ENCODE measurements at regions not wholly inside any gene's neighbourhood (a gene's known extent, or its start where the extent isn't known, plus 50 kb on each side); places are given as distances from the start of the nearest gene placed in this dataset.
"Not testable (repeated sequence)": the region's sequence is repeated elsewhere in the genome, so short reads cannot be mapped to it uniquely, and the experiment has no call there.

DNA sequence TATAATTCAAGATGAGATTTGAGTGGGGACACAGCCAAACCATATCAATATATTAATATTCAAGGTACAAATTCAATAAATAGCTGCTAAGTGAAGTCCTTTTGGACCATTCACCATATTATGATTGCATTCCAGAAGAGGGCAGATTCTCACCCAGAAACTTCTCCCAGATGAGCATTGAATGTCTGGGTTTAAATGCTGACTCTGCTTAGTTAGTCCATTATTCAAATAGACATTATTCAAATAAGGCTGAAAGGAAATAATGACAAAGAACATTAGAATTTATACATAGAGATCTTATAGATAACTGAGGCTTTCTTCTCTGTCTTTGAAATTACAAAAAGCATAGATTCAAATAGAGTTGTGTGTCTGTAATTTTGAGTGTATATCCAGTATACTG is 579.4 kb upstream of the SLC8A1 start:
- in situ Hi-C loops (cut with MboI; ENCODE audit: low sequenced_read_pairs) = no loop called here

DNA sequence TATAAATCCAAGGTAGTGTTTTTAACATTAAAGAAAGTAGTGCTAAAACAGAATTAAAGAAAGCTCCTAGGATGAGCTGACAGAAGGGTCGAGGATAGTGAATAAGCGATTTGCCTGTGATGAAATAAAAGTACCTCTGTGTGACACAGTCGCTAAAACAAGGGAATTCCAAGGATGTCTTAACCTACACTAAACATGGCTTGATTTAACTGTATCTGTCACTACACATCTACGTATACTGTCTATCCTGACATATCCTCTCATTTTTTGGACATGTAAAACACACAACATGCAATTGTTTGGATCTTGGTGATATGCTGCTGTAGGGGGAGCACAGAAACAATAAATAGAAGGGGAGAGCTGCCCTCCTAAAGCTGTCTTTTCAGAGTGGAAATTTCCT is 580.8 kb upstream of the SLC8A1 start:
- in situ Hi-C loops (cut with MboI; ENCODE audit: low sequenced_read_pairs) = no loop called here

DNA sequence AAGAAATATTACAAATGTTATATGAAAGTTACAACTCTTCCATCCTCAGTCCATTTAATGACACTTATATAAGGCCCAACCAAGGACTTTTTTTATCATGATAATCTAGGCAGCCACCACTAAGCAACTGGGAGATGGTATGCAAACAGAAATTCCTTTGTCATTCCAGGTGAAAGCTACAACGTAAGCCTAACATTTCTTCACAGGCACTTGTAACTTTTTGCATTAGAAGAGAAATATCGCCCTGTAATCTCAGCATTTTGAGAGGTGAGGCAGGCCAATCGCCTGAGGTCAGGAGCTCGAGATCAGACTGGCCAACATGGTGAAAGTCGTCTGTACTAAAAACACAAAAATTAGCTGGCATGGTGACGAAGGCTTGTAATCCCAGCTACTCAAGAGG is 581.2 kb upstream of the SLC8A1 start:
- in situ Hi-C loops (cut with MboI; ENCODE audit: low sequenced_read_pairs) = no loop called here

DNA sequence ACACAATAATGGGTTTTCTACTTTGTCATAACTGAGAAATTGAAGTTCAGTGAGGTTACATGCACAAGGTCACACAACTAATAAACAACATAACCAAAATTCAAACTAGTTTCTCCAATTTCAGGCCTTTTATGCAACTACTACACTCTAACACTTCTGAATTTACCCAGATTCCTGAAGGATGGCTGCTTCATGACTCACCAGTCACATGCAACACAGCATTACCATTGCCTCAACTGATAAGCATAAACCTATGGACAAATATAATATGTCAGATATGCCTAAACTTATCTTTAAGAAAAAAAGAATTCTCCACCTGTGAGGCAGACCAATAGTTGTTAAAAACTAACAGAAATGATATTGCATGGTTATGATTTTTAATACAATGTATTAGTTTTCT is 586.5 kb upstream of the SLC8A1 start:
- in situ Hi-C loops (cut with MboI; ENCODE audit: low sequenced_read_pairs) = no loop called here

DNA sequence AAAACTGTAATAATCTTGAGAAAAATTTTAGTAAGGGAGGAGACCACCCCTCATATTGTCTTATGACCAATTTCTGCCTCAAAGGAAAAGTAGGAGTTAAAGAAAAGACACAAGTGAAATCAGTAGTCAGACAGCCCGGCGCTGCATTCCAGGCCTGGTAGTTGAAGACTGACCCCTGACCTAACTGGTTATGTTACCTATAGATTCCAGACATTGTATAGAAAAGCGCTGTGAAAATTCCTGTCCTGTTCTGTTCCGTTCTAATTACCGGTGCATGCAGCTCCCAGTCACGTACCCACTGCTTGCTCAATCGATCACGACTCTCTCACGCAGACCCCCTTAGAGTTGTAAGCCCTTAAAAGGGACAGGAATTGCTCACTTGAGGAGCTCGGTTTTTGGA is 587.9 kb upstream of the SLC8A1 start:
- in situ Hi-C loops (cut with MboI; ENCODE audit: low sequenced_read_pairs) = not testable (repeated sequence)

DNA sequence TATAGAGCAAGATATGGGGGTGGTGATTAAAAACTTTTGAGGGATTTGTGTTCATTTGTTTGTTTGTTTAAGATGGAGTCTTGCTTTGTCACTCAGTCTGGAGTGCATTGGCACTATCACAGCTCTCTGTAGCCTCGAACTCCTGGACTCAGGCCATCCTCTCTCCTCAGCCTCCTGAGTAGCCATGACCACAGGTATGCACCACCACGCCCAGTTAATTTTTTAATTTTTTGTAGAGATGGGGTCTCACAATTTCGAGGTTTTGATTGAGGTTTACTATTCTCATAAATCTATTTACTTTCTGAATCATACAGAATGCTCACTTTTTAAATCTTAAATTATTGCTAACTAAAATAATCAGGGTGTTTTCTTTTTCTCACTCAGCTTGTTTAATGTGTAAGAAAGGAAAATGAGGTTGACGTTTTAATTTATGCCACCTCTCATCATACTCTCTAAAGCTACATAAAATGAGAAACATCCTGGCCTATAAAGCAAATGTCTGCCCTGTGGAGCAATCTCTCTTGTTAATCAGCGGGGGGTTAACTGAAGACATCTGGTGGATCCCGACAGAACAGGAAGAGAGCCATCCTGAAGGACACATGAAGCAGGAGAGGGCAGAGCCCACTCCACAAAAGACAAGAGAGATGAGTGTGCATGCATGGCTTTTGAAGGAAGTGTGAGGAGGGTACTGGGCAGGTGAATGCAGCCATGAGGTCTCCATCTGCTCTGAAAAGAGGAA is 589.1 kb upstream of the SLC8A1 start:
- in situ Hi-C loops (cut with MboI; ENCODE audit: low sequenced_read_pairs) = no loop called here

DNA sequence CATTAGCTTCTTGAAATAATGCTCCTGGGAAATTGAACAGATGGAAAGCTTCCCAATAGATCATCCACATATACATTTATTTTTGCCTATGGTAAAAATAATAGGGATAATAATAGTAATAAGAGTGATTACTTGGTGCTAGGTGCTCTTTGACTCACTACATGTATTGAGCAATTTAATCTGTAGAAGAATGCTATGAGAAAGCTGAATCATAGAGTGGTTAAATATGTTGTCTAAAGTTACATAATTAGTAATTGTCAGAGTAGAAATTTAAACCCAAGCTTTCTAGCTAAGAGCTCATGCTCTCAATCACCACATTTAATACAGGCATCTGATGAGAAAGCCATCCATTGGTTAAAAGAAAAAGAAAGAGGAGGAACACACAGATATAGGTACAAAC is 590.5 kb upstream of the SLC8A1 start:
- in situ Hi-C loops (cut with MboI; ENCODE audit: low sequenced_read_pairs) = no loop called here

DNA sequence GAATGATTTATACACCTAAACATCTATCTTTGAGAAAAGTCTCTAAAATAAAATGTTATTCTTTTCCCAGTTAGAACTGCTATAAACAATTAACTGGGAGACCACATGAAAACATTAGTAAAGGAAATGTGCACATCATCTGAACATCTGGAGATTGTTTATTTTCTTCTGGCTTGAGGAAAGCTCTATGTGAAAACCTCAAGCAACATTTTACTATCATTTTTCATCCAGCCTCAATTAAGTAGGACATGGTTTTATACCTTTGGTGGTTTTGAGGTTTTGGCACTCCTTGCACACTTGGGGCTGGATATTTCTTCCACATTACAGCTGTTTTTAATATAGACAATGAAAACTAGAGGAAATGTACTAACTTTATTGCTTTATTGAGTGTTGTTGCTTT is 609.5 kb upstream of the SLC8A1 start:
- in situ Hi-C loops (cut with MboI; ENCODE audit: low sequenced_read_pairs) = no loop called here

DNA sequence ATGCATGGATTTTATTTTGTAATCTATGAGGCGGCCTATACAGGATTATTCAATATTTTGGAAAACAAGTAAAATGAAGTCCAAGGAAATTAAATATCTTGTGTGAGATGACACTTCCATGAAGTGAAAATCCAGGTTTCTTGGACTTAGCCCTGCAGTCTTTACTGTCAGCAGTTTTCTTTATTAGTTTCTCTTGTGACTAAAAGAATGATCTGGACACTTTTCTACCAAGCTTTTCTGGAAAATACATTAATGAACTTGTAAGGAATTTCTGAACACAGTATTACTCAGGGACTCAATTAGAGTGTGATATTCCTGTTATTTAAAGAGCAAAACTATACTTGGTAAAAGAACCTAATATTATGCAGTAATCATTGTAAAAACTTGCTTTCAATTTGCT is 610.4 kb upstream of the SLC8A1 start:
- in situ Hi-C loops (cut with MboI; ENCODE audit: low sequenced_read_pairs) = no loop called here

DNA sequence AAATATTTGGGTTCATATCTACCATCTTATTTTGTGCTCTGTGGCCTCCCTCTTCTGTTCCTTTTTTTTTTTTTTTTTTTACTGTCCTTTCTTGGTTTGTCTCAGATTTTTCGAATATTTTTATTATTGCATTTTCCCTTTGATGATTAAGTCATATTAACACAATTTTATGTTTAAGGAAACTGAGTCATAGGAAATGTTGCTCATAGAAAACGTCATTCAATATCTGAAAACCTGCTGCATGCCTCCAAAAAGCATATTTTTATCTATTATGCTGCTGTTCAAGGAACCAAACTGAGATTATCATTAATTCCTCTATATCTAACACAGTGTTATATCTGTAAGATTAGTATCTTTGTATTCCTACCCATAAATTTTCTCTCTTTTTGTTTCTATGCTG is 614.3 kb upstream of the SLC8A1 start:
- in situ Hi-C loops (cut with MboI; ENCODE audit: low sequenced_read_pairs) = no loop called here

DNA sequence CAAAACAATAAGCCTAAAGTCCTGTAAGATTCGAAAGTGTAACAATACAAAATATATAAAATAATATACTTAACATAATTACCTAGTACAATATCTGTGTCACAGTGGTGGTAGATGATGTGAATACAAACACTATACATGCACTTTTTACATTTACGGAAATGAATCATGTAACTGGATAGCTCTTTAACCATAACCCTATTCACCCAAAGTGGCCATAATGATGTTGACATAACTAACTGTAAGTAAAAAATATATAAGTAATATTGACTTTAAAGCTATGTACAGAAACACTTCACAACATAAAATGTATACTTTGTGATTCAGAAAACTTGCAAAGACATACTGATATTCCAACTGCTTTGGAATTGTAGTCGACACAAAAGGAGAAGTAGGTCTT is 616.9 kb upstream of the SLC8A1 start:
- in situ Hi-C loops (cut with MboI; ENCODE audit: low sequenced_read_pairs) = no loop called here

DNA sequence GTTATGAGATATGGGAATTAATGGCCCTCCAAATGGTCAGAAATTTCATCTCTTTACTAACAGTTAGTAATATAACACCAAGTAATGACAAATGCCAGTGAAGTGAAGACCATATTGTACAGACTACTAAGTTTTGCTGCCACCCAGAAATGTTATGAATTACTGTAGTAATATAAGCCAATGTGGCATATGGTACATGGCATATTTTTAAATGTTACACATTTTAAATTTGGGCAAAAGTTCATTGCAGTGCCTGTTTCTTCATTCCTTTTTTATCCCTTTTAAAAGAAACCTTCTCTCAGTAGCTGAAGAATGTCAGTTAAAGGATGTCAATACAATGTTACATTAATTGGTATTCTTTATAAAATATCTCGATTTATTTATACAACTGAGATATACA is 626.5 kb upstream of the SLC8A1 start:
- in situ Hi-C loops (cut with MboI; ENCODE audit: low sequenced_read_pairs) = no loop called here

DNA sequence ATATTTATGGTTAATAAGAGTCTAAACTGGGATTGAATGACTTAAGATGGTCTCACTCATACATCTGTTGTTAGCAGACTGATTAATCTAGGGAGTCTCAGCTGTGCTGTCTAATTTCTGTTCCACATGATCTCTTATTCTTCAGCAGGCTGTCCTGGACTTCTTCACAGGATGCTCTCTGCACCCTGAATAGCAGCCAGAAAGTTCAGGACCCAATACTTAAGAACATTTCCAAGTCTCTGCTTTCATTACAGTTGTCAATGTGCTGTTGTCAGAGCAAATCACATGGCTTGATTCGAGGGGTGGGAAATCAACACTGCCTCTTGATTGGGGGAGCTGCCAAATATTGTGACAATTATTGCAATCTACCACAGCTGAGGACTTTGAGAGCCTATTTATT is 627.1 kb upstream of the SLC8A1 start:
- in situ Hi-C loops (cut with MboI; ENCODE audit: low sequenced_read_pairs) = no loop called here

DNA sequence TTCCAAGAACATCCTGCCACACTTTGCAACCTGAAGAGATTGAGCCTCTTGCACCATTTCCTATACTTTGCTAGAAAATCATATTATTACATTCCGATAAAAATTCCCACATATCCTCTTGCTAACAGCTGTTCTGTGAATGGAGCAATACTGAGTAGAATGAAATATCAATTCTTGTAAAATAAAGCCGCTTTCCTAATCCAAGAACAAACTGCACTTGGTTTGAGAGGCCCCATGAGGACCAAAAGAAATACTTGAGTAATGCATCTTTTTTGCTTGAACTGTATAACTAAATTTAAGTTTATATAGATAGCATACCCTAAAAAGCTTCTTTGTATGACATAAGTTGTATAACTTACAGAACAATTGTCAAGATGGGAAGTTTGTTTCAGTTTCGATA is 632.4 kb upstream of the SLC8A1 start:
- in situ Hi-C loops (cut with MboI; ENCODE audit: low sequenced_read_pairs) = no loop called here

DNA sequence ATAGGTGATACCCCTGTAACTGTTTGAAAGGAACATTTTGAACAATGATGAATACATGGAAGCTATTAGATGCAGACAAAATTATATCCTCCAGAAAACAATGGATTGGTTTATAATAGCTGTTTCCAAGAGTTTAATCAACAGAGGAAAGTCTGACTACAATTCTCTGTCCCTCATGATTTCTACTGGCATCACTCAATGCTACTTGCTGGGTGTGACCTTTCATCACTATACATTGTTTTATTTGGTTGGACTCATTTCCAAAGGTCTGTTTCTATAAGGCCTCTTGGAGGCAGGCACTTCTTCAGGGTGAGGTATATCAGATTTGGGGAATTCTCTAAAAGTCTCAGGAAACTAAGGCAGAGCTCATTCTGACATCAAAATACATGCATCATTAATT is 636.1 kb upstream of the SLC8A1 start:
- in situ Hi-C loops (cut with MboI; ENCODE audit: low sequenced_read_pairs) = no loop called here

DNA sequence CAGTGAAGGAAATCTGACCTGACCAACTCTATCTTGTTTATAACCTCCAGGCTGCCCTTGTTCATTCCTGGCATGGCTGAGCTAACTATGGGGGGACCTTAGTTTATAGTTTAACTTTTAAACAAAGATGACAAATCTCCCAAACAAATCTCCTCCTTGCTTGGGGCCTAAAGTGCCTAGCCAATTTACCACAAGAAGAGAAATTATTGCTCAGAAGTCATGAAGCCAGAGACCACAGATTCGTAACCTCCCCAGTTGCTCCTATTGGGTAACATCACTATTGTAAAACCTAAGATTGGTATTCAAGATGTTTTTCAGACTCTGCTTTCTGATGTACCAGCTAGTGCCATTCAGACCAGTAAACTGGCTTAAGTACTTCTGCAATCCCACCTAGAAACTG is 649.4 kb upstream of the SLC8A1 start:
- in situ Hi-C loops (cut with MboI; ENCODE audit: low sequenced_read_pairs) = no loop called here

DNA sequence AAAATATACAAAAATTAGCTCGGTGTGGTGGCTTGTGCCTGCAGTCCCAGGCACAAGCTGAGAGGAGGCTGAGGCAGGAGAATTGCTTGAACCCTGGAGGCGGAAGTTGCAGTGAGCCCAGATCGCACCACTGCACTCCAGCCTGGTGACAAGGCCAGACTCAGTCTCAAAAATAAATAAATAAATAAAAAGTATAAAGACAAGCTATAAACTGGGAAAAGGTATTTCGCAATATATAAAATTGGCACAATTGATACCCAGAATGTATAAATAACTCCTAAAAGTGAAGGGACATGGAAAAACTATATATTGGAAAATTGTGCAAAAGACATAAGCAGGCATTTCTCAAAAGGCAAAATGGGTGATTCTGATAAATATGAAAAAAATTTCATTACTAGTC is 657.9 kb upstream of the SLC8A1 start:
- in situ Hi-C loops (cut with MboI; ENCODE audit: low sequenced_read_pairs) = no loop called here

DNA sequence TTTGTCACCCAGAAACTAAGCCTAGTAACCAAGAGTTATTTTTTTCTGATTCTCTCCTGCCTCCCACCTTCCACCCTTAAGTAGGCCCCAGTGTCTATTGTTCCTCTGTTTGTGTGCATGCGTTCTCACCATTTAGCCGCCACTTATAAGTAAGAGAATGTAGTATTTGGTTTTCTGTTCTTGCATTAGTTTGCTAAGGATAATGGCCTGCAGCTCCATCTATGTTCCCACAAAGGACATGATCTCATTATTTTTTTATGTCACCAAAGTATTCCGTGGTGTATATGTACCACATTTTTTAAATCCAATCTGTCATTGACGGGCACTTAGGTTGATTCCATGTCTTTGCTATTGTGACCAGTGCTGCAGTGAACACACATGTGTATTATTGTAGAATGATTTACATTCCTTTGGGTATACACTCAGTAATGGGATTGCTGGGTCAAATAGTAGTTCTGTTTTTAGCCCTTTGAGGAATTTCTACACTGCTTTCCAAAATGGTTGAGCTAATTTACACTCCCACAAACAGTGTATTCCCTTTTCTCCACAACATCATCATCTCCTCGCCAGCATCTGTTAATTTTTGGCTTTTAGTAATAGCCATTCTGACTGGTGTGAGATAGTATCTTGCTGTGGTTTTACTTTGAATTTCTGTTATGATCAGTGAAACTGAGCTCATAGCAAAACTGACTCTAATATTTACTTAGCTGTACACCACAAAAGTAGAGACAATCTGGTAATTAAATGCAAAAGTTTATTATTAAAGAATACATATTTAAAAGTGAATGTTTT is 660.1 kb upstream of the SLC8A1 start:
- in situ Hi-C loops (cut with MboI; ENCODE audit: low sequenced_read_pairs) = no loop called here

DNA sequence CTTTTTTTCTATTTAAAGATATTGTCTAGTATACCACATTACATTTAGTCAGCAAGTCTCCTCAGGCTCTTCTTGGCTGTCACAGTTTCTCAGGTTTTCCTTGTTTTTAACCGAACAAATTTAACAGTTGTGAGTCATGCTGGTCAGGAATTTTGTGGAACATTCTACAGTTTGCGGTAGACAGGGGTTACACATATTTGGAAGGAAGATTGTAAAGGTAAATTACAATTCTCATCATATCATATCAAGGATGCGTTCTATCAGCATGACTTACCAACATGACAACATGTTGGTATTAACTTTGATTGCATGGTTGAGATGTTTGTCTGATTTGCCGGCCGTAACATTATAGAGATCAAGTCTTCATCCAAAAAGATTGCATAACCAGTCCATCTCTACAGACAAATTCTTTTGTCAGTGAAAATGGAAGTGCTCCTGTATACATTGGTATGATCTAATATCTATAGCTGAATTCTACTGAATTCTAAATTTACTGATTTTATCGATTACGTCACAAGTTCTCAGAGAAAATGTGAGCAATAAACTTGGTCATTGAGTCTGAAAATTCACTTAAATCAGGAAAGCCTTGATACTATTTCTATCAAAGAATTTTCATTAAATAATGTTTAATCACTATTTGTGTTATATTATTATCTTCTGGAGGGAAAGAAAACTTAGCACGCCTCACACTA is 664.4 kb upstream of the SLC8A1 start:
- in situ Hi-C loops (cut with MboI; ENCODE audit: low sequenced_read_pairs) = no loop called here

DNA sequence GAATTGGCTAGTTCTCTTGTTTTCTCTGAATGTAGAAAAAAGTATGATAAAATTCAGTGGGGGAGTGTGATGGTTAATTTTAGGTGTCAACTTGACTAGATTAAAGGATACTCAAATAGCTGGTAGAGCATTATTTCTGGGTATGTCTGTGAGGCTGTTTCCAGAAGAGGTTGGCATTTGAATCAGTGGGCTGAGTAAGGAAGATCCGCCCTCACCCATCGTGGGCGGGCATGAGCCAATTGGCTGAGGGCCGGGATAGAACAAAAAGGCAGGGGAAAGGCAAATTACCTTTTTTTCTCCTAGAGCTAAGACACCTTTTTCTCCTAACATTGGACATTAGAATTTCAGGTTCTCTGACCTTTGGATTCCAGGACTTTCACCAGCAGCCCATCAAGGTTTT is 667.6 kb upstream of the SLC8A1 start:
- in situ Hi-C loops (cut with MboI; ENCODE audit: low sequenced_read_pairs) = no loop called here

DNA sequence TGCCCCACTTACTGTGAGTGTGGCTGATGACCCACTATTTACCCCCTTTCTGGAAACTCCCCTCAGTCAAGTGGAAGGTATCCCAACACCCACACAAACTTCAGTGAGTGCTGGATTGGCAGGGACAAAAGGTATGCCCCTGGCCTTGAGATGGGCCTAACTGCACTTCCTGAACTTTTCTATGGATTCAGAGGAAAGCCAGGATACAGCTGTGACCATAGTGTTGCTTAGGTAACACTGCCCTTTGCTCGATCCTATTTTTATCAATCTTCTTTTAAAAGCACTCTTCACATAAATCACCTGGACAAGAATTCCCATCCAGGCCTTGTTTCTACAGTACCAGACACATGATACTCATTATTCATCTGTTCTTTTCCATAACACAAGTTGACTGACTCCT is 671.5 kb upstream of the SLC8A1 start:
- in situ Hi-C loops (cut with MboI; ENCODE audit: low sequenced_read_pairs) = no loop called here

DNA sequence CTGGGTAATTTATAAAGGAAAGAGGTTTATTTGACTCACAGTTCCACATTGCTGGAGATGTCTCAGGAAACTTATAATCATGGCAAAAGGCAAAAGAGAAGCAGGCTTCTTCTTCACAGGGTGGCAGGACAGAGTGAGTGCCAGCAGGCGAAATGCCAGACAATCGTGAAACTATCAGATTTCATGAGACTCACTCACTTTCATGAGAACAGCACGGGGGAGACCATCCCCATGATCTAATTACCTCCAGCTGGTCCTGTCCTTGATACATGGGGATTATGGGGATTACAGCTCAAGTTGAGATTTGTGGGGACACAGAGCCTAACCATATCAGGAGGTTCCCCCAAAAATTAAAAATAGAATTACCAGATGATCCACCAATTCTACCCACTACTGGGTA is 675.5 kb upstream of the SLC8A1 start:
- in situ Hi-C loops (cut with MboI; ENCODE audit: low sequenced_read_pairs) = no loop called here
